Activated T-cell treated with anti-CD3 and anti-CD28 coated beads, Interleukin-2, amount 50 U/mL, for 48 hours (primary cell): ENCODE measurements at regions not wholly inside any gene's neighbourhood (a gene's known extent, or its start where the extent isn't known, plus 50 kb on each side); places are given as distances from the start of the nearest gene placed in this dataset.
A peak's percentile ranks its signal among the peaks of the same experiment; 100 is the strongest.

Experiments
- DNase-seq, 2 experiments: peaks; one replicate each; pipeline ENCODE4 v3.0.0-alpha.2; 2020

GRCh38 chr5:142507531-142508372 is 178.1 kb downstream of the FGF1 start:
- peak in 1 of 2 experiments; percentile 25 for DNase-seq

- no peak for DNase-seq
These were observed 179.1 kb downstream of the FGF1 start for GRCh38 chr5:142506756-142507155.

DNA sequence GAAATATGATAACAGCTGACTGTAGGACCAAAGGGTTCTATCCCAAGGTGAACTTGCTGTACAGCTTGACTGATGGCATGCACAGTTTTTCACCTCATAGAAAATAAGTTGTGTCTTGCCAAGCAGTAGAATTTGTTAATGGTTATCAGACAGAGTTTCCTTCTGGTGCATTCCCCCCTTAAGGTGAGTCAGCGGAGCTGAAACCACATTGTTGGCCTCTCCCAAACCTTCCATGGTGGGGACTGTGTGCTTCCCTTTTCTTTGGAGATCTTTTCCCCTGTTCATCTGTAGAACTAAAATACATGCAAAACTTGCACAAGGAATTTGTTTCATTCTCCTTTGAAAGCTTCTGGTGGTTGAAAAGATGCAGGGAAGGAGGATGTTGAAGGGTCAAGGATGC is 179.8 kb downstream of the FGF1 start:
- DNase-seq: no peak

GRCh38 chr5:142501890-142502289 is 177.1 kb upstream of the SPRY4 start:
- DNase-seq: no peak

GRCh38 chr5:142500227-142500905 is 175.5 kb upstream of the SPRY4 start:
- DNase-seq: no peak

DNA sequence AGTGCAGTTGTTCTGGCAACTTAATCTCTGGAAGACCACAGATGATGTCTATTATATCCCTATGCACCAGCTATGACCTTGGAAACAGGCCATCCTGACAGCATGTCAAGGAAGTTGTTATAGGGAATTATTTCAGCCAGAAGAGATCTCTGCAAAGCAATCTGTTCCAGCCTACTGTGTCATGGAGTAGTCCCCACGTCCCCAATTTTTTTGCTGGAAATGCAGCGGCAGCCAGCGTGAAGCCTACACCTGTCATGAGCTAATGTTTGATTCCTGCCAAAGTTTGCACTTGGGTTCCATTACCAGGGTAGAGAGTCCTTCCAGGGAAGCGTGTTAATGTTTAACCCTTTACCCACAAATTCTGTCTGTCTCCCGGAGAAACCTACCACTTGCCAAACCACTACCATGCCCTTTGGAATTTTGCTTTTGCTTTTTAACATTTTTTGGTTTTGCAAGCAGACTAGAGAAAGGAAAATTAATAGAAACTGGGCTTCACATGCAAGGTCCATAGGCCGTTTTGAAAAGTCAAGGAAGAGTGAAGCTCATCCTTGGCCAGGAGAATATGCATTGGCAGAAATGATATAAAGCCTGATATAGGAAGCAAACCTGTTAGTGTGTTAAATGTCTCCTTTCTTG is 174.9 kb upstream of the SPRY4 start:
- no peak for DNase-seq

DNA sequence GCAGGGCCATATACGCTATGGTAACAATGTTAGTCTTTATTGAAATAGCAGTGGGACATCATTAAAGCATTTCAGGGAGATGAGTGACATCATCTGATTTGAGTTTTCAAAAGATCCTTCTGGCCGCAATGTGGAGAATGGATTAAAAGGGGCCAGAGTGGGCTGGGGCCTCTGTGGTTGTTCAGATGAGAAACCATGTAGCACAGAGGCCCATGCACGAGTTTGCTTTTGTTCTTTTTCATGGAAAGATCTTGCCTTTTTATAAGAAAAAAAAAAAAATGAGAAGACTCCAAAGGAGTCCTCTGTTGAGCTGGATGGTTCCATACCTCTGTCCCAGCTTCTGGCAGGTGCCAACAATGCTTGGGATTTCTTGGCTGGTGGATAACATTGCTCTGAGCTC is 173.5 kb upstream of the SPRY4 start:
- DNase-seq: no peak

DNA sequence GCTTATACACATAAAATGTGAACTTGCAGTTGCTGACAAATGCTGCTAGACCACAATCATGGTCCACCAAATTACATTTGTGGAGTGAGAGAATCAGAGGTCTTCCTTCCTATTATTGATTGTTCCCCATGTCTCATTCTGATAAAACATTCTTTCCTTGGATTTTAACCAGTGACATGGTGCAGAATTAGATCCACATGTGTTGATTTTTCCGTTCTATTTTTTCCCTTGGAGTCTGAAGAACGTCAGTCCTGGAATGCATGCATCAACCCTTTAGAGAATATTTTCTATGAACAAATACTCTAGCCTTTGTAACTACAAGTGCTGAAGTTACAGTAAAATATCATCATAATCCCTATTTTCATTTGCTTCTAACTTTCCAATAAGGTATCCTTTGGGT is 170.7 kb upstream of the SPRY4 start:
- DNase-seq: no peak

- DNase-seq: no peak
These were observed 169.2 kb upstream of the SPRY4 start for GRCh38 chr5:142493875-142494518.

DNA sequence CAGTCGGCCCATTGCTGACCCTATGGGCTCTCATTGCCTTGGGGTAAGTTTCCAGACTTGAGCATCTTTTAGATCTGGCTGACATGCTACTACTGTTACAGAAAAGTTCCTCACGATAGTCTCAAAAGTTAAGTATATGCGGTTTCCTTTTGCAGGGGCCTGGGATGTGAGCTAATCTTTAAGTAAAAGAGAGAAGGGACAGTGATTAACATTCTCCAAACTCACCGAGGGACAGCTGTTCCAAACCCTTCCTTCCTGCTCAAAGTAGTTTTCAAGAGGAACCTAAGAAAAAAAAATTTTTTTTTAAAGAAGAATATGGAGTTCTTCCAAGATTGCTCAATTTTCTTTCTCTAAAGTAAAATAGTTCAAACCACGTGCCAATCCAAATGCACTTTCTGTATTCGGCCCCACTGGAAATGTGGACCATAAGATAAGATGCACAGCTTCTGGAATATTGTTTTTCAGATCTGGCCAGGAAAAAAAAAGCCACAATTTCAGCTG is 168.0 kb upstream of the SPRY4 start:
- DNase-seq: no peak

GRCh38 chr5:142491679-142492078 is 166.9 kb upstream of the SPRY4 start:
- no peak for DNase-seq

- DNase-seq: no peak
These were observed 166.4 kb upstream of the SPRY4 start for GRCh38 chr5:142491270-142491669.

- DNase-seq: no peak
These were observed 161.8 kb upstream of the SPRY4 start for GRCh38 chr5:142486581-142486980.

- no peak for DNase-seq
These were observed 161.2 kb upstream of the SPRY4 start for GRCh38 chr5:142486020-142486419.

- DNase-seq: no peak
These were observed 160.1 kb upstream of the SPRY4 start for GRCh38 chr5:142484821-142485387.

- no peak for DNase-seq
These were observed 157.4 kb upstream of the SPRY4 start for GRCh38 chr5:142482207-142482606.

DNA sequence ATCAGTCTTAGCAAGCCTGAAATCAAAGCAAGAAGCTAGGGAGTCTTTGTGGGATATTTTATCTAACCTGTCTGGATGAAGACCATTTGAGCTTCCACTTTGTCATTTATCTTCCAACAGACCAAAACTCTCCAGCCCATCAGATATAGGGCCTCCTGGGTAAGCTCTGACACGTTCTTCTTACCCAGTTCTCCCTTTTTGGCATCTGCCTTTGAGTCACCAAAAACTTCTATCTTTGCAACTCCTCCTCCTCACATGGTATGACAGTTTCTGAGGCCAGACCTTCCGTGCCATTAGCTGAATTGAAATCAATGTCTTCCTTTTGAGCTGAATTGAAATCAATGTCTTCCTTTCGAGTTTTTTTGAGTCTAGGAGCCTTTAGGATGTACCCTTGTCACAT is 156.6 kb upstream of the SPRY4 start:
- no peak for DNase-seq

- DNase-seq: no peak
These were observed 155.2 kb upstream of the SPRY4 start for GRCh38 chr5:142479854-142480519.

- DNase-seq: no peak
These were observed 154.3 kb upstream of the SPRY4 start for GRCh38 chr5:142479150-142479549.

DNA sequence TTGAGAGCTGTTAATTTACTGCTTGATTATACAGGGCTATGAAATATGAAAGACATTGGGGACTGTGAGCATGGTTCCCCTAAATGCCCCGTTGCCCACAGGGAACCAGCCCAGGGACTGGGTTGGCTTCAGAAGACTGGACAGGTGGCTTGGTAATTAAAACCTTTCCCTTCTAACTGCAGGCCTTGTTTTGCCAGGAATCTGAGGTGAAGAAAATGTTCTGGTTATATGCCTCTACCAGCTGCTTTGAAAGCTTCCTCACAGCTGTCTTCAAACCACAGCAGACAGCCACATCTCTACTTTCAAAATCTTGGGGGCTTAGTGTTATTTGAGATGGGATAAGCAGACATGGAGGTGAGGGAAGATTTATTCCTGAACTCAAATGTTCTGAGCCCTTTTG is 153.3 kb upstream of the SPRY4 start:
- no peak for DNase-seq

GRCh38 chr5:142475102-142475513 is 150.3 kb upstream of the SPRY4 start:
- DNase-seq: no peak

DNA sequence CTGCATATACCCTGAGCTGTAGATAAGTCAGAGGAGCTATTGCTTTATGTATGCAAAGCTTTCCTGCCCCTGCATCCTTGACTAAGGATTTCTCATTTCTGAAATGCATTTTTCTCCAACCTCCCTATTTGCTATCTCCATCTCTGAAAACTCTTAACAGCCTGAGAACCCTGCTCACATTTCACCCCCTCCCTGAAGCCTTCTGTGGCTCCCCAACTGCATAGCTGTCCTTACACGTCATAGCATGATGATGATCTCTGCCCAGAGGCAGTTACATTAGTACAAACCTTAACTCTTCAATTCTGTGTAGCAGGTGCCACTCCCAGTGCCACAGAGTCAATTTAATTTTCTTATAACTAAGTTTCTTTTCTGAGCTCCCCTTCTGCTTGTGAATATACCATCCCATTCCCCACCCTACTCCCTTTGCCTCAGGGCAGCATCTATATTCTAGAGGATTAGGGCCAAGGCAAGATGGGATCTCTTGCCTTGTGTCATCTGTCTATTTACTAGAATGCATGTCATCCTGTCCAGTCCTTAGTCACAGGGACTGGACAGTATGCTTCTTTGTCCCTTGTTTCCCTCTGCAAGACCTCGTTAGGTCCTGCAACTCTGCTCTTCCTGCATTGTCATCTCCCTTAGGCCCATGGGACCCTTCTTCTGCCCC is 149.7 kb upstream of the SPRY4 start:
- no peak for DNase-seq
